Femur (tissue), 1 donor: ENCODE measurements at regions not wholly inside any gene's neighbourhood (a gene's known extent, or its start where the extent isn't known, plus 50 kb on each side); places are given as distances from the start of the nearest gene placed in this dataset.
"Not testable (repeated sequence)": the region's sequence is repeated elsewhere in the genome, so short reads cannot be mapped to it uniquely, and the experiment has no call there.

ENCODE experiments used
- DNase-seq: peaks from one replicate; pipeline ENCODE4 v3.0.0-alpha.2; 2017

DNA sequence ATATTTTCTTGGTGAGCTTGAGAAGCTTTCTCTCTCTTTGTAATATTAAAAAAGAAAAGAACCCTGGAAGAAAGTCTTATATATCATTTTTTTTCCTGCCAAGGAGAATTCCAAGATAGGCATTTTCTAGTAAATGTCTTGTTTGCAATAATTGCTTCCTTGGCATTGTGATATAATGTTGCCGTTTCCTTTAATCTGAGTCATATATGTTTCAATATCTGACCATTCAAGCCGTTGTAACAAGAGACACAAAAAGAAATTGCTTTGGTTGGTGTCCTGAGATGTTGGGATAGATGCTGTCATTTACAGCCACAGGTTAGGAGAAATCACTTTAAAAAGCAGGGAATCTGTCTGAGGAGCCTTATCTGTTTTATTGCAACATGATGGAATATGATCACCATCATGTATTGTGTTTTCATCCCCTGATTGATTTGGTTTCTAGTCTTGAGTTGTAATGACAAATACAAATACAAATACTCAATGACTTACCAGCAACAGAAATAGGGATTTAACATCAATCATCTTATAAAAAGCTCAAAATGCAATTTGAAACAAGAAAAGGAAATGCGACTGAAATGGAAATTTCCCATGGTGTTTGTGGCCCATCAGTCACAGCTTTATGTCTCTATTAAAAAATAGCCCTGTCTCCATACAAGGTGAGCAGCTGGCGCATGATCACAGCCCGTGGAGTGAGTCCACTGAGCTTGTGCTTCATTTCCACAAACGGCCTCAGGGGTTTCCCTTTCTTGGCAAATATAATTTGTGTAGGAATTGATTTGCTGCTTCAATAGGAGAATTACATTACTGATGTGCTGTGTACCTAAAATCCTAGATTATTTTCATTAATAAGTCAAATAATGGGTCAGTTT is 250.1 kb upstream of the TRPC7 start:
- no peak for DNase-seq

DNA sequence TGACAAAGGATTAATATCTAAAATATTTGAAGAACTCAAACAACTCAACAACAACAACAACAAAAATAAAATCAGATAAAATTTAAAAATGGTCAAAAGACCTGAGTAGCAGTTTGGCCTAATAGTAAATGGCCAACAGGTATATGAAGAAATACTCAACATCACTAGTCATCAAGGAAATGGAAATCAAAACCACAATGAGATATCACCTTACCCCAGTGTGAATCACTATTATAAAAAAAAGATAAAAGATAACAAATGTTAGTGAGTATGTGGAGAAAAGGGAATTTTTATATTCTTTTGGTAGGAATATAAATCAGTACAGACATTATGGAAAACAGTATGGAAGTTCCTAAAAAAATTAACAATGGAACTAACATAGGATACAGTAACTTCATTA is 247.9 kb upstream of the TRPC7 start:
- DNase-seq = no peak

DNA sequence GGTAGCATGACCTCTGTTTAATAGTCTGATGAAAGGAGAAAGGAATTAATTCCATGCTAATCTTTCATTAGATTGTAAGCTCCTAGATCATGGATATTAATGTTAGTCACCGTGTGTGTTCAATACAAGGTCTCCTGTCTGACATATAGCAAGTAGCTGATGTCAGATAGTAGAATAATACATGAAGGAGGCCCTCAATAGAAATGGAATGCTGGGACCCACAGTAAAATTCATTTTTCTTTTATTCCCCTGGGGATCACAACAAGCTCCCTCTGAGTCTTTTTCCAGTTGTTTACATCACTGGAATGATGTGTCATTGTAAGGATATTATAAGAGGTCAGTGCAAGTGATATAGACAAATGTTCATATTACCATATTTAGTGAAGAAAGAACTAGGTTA is 240.3 kb upstream of the TRPC7 start:
- no peak for DNase-seq

DNA sequence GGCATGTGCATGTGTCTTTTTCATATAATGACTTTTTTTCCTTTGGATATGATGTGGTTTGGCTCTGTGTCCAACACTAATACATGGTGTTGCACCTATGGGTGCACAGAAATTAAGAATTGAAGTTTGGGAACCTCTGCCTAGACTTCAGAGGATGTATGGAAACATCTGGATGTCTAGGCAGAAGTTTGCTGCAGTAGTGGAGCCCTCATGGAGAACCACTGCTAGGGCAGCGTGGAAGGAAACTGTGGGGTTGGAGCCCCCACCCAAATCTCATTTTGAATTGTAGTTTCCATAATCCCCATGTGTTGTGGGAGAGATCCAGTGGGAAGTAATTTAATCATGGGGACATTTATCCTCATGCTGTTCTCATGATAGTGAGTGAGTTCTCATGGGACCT is 235.0 kb upstream of the TRPC7 start:
- no peak for DNase-seq

DNA sequence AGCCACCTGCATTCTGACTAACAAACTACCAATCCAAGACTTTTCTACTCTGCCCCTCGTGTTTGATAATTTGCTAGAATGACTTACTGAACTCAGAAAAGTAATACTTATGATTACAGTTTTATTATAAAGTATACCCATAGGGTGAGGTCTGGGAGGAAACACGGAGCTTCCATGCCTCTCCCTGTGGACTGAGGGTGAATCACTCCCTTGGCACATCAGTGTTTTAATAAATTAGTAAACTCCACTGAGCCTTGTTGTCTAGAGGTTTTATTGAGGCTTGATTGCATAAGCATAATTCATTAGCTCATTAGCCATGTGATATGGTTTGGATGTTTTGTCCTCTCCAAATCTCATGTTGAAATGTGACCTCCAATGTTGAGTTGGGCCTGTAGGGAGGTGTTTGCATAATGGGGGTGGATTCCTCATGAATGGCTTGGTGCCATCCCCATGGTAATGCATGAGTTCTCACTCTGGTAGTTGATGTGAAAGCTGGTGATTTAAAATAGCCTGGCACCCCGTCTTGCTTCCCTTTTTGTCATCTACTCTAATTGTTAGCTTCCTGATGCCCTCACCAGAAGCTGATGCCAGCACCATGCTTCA is 233.6 kb upstream of the TRPC7 start:
- no peak for DNase-seq

DNA sequence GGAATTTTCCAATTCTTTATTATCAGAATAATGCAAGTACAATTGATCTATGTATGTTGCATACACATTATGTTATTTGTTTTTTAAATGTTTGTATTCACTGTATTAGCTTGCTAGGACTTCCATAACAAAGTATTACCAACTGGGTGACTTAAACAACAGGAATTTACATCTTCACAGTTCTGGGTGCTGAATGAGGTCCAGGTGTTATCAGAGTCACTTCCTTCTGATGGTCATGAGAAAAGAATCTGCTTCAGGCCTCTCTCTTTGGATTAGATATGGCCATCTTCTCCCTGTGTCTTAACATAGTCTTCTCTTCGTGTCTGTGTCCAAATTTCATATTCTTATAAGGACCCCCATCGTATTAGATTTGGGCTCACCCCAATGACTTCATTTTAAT is 229.1 kb upstream of the TRPC7 start:
- no peak for DNase-seq

DNA sequence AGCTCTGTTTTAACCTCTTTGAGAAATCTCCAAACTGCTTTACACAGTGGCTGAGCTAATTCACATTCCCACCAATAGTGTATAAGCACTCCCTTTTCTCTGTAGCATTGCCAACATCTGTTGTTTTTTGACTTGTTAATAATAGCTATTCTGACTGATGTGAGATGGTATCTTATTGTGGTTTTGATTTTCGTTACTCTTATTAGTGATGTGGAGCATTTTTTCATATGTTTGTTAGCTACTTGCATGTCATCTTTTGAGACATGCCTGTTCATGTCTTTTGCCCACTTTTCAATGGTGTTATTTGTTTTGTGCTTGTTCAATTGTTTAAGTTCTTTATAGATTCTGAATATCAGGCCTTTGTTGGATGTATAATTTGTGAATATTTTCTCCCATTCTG is 225.2 kb upstream of the TRPC7 start:
- DNase-seq = no peak

DNA sequence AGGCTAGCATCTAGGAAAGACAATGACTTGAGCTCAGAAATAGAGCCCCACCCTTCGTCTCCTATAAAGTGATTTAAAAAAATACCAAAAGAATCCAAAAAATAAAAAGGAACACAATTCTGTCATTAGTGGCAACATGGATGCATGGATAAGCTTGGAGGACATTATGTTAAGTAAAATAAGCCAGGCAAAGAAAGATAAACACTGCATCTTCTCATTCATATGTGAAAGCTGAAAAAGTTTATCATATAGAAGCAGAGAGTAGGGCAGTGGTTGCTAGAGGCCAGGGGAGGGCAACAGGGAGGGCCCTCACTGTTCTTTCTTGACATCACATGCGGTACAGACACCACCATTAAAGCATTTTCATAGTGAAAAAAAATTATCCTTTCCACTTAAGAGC is 220.9 kb upstream of the TRPC7 start:
- DNase-seq = no peak

DNA sequence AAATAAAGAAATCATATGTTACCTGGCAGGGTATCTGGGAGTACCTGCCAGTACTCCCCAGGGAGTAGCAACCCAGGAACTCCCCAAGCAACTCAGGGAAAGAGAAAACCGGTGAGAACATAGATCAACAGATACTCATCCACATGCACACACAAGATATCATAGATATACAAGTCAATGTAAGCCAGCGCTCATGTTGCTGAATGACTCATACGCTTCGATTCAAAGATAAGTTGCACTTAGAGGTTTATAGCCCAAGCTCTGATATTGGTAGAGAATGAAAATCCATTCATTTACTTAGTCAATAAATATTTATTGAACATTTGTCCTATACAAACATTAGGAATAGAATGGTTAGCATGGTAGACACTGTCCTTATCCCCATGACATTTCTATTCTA is 219.1 kb upstream of the TRPC7 start:
- no peak for DNase-seq

DNA sequence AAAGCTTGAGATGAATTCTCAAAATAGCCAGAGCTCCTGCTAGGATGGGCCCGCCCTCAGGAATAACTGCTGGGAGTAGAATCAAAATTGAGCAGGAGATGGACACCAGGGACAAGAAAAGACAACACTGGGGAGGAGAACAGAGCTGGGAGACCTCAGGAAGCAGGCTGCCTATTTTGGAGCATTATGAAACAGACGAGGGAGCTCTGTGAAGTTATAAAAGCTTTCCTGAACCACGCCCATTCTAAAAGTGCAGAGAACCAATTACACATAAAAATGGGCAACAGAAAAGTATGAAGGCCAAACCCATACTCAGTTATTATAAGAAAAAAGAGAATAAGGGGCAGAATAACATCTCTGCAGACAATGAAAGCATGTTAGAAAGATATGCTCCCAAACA is 213.9 kb upstream of the TRPC7 start:
- no peak for DNase-seq

DNA sequence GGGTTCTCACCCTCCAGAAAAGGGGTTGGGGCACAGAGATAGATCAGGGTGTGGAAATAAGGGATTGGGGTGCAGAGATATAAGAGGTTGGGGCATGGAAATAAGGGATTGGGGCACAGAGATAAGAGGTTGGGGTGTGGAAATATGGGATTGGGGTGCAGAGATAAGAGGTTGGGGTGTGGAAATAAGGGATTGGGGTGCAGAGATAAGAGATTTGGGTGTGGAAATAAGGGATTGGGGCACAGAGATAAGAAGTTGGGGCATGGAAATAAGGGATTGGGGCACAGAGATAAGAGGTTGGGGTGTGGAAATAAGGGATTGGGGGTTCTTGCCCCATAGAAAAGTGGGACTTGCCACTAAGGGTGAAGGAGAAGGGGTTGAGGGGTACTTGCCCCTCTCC is 204.5 kb upstream of the TRPC7 start:
- DNase-seq = not testable (repeated sequence)

DNA sequence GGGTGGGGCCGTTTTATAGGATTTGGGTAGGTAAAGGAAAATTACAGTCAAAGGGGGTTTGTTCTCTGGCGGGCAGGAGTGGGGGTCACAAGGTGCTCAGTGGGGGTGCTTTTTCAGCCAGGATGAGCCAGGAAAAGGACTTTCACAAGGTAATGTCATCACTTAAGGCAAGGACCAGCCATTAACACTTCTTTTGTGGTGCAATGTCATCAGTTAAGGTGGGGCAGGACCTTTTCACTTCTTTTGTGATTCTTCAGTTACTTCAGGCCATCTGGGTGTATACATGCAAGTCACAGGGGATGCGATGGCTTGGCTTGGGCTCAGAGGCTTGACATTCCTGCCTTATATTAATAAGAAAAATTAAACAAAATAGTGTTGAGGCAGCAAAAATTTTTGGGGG is 200.1 kb upstream of the TRPC7 start:
- DNase-seq = not testable (repeated sequence)

DNA sequence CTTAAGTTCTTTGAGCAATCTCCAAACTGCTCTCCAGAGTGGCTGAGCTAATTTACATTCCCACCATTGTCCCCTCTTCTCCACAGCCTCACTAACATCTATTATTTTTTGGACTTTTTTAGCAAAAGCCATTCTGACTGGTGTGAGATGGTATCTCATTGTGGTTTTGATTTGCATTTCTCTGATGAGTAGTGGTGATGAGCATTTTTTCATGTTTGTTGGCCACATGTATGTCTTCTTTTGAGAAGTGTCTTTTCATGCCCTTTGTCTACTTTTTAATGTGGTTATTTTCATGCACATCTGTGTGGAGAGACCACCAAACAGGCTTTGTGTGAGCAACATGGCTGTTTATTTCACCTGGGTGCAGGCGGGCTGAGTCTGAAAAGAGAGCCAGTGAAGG is 199.7 kb upstream of the TRPC7 start:
- DNase-seq = not testable (repeated sequence)

DNA sequence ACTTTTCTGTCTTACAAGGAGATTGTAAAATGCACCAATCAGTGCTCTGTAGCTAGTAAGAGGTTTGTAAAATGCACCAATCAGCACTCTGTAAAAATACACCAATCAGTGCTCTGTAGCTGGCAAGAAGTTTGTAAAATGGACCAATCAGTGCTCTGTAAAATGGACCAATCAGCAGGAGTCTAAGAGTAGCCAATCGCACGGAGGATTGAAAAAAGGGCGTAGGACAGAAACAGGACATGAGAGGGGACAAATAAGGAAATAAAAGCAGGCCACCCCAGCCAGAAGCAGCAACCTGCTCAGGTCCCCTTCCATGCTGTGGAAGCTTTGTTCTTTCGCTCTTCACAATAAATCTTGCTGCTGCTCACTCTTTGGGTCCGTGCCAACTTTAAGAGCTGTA is 199.1 kb upstream of the TRPC7 start:
- DNase-seq = not testable (repeated sequence)

DNA sequence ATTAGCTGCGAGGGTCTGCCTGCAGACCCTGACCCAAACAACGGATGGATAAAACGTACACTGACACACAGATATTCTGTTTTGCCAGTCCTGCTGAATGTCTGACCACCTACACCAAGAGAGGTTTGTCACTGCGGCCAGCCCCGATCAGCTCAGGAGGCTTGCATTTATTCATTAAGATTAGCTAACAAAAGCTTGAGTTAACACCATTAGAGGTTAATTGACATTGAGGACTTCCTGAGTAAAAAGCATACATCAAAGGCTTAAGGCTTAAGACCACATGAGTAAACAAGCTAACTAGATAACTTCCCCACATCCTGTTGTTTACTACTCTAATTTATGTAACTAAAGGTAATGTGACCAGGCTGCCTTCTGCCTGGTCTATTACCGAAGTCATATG is 198.1 kb upstream of the TRPC7 start:
- DNase-seq = no peak

DNA sequence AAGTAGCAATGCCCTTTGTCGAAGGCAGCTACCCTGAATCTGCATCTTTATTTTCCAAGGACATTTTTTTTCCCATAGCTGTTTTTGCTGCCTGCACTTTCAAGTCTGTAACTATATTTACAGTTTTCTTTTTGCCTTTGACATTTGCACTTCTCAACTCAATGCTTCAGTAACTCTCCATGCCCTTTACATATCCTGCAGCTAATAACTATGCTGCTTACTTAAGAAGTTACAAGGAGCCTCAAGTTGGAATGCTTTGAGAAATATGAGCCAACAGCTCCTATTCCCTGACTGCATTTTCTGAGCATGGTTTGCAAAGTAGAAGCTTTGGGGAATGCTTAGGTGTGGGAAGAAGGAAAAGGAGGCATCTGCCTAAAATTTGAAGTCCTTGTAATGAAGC is 194.8 kb upstream of the TRPC7 start:
- DNase-seq = no peak

DNA sequence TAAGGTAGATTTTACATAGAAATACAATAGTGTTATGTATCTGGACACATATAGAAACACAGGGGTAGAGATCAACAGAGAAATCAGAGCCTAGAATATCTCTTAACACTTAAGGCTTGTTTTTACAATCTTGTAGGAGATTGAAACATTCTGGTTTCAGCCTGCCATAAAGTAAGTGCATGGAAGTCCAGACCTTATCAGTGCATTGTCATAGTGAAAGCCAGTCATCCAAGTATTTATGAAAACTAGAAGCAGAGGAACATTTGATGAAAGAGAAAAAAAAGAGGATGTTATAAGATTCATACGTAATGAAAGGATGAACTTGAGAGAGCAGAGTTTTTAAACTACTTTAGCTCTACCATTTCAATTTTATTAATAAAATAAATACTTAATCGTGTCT is 194.3 kb upstream of the TRPC7 start:
- DNase-seq = no peak

DNA sequence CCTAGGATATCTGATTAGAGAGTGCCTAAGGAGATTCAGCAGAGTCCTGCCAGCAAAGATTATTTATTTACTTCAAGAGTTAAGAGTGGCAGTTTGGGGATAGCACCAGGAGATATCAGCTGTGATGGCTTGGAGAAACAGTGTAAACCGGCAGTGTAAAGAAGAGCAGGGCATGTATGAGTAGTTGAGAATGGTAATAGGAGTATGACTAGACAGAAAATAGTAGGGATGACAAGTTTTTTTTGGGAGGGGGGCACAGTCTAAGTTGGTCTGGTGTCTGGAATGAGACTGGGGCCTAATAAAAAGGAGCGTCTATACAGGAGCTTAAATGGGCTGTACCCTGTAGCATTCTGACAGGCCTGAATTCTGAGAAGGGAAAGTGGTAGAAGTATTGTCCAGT is 181.8 kb upstream of the TRPC7 start:
- not testable (repeated sequence) for DNase-seq

DNA sequence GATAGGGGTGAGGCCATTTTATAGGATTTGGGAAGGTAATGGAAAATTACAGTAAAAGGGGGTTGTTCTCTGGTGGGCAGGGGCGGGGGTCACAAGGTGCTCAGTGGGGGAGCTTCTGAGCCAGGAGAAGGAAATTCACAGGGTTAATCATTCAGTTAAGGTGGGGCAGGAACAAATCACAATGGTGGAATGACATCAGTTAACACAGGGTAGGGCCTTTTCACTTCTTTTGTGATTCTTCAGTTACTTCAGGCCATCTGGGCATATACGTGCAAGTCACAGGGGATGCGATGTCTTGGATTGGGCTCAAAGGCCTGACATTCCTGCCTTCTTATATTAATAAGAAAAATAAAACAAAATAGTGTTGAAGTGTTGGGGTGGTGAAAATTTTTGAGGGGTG is 181.1 kb upstream of the TRPC7 start:
- DNase-seq = not testable (repeated sequence)

DNA sequence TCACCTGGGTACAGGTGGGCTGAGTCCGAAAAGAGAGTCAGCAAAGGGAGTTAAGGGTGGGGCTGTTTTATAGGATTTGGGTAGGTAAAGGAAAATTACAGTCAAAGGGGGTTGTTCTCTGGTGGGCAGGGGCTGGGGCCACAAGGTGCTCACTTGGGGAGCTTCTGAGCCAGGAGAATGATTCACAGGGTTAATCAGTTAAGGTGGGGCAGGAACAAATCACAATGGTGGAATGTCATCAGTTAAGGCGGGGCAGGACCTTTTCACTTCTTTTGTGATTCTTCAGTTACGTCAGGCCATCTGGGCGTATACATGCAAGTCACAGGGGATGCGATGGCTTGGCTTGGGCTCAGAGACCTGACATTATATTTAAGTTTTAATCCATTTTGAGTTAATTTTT is 179.7 kb upstream of the TRPC7 start:
- DNase-seq = not testable (repeated sequence)

DNA sequence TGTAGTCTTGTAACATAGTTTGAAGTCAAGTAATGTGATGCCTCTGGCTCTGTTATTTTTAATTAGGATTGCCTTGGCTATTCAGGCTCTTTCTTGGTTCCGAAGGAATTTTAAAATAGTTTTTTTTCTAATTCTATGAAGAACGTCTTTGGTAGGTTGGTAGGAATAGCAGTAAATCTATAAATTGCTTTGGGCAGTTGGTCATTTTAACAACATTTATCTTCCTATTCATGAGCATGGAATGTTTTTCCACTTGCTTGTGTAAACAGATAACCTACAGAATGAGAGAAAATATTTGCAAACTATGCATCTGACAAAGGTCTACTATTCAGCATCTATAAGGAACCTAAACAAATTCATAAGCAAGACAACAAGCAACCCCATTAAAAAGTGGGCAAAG is 173.2 kb upstream of the TRPC7 start:
- no peak for DNase-seq

DNA sequence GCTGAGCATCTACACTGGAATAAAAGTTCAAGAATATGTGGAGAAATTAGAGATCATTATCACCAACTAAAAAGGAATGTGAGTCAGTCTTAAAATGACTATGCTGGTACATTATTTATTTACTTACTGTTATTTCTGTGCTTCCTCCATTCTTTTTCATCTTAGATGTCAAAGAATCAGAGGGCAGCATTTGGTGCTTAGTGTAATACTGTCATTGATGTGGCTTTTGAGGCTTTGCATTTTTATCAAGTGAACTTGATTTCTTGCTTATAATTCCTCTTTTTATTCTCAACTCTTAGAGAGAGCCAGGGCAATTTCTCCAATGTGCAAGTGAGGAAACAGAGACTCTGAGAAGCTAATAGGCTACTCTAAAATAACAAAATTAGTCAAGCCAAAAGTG is 163.7 kb upstream of the TRPC7 start:
- no peak for DNase-seq

DNA sequence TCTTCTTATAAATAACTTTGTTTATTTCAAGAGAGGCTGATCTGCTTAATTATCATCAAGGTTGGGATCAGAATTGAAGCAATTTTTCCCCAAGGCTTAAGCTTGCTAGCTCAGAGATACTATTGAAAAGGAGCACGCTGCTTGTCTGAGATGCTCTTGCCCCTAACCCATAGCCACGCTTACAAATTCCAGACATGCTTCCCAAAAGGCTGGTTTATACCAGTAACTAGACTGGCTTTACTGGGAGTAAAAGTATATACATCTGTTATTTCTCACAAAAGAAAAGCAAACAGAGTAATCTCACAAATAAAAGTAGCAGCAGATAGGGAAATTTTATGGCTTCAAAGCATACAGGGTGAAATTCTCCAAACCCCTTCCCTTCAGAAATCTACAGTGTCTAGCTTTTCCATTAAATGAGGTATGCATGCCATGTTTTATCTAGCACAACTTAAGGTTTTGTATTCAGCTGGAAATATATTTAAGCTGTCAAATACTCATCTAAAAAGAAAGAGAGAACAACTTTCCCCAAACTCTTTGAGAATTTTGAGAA is 163.2 kb upstream of the TRPC7 start:
- DNase-seq = no peak

DNA sequence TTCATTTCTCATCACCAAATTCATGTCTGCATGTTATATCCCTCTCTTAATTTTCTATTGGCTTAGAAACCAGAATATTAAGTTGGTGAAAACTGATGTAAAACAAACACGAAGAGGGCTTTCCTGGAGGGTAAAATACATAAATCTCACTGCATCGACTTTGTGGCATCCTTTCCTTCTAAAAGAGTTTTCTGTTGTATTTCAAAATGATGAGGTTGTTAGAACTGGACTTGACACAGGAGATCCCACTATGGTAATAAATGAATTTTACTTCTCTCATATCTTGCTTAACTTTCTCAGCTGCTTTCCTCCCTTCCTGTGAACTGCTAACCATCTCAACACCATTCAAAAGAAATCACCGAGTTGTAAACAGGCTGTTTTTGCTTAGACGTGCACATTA is 162.0 kb upstream of the TRPC7 start:
- no peak for DNase-seq

DNA sequence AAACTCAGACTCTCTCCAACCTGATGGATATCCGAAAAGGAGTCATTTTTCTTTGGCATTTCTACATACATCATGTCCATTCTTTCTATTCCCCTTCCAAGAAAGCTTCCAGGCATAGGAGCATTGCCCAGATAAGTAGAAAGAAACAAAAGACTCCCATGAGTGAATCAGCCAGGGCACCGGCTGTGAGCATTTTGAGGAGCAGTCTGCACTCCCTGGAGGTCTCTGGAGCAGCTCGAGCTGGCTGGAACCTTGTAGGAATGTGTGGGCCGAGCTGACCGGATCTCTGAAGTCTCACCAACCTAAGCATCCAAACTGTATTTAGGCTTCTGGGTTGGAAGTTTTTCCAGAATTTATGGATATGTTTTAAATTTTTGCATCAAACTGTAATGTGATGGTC is 161.4 kb upstream of the TRPC7 start:
- no peak for DNase-seq
